CD4-positive, alpha-beta T cell treated with Interleukin-15 for 1 hour (primary cell): ENCODE measurements at regions not wholly inside any gene's neighbourhood (a gene's known extent, or its start where the extent isn't known, plus 50 kb on each side); places are given as distances from the start of the nearest gene placed in this dataset.
"Not testable (repeated sequence)": the region's sequence is repeated elsewhere in the genome, so short reads cannot be mapped to it uniquely, and the experiment has no call there.

Experiments
- DNase-seq: peaks from one replicate; pipeline ENCODE4 v3.0.0-alpha.2; 2020

DNA sequence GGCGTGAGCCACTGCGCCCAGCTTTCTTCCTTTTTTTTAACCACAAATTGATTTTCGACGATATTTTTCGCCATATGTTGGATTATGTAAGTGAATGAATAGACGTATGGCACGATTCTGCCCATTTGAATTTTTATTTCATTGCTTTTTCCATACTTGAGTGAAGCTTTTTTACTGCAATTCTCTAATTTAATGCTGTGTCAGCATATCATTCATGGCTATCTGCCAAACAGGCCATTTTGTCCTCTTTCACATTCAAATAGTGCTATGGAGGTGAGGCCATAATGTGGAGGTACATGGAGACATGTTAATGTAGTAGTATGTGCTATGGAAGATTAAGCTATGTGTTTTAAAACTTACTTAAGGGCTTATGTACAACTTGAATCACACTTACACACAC, 152.1 kb upstream of the TUSC1 start:
- DNase-seq: no peak

GRCh38 chr9:25827626-25828025, 149.4 kb upstream of the TUSC1 start:
- no peak for DNase-seq

DNA sequence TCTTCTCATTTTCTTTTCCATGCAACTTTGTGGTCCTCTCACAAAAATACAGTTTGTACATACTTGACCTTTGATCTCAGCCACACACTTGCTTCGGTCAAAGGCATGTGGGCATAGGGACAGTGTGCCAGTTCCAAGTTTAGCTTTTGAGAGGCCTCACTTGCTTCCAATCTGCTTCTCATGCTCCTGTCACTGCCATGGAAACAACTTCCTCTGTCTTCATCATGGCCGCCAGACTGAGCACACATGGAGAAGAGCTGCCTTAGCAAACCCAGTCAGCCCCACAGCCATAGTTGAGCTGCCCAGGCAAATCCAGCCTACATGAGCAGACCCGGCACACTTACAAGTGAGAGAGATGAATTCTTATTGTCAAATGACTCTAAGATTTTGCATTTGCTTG, 138.2 kb upstream of the TUSC1 start:
- DNase-seq: no peak

- no peak for DNase-seq
Observed at GRCh38 chr9:25814023-25814422, 135.8 kb upstream of the TUSC1 start.

DNA sequence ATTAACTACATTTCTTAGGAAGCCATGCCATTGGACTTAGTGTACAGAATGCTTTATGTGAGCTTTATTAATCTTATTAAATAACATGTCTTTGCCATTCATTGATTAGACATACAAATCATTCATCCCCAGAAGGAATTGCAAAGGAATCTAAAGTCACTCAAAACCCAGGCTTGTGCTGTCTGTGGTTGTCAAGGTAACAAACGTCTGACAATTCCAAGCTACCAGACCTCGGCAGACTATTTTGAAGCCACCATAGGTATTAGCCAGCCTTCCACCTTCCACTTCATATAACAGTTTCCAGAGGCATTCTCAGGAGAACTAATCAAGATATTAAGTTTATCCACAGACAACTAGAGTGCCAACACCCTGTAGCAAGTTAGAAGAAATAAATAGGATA, 135.2 kb upstream of the TUSC1 start:
- DNase-seq: no peak

DNA sequence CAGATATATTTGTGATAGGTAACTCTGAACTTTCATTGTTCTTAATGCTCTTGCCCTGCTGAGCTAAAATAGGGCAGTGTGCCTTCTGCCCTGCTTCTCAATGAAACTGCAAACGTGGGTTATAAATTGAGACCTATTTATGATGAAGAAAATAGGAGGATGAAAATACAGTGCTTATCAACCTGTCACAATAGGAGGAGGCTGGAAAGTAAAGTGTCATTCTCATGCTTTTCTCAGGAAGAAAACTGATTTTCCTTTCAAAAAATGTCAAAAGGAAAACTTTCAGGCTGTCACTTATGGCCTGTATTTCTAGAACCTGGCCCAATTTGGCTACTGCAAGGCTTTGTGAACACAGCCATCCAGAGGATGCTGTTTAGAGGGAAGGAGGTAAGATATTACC, 130.3 kb upstream of the TUSC1 start:
- no peak for DNase-seq

DNA sequence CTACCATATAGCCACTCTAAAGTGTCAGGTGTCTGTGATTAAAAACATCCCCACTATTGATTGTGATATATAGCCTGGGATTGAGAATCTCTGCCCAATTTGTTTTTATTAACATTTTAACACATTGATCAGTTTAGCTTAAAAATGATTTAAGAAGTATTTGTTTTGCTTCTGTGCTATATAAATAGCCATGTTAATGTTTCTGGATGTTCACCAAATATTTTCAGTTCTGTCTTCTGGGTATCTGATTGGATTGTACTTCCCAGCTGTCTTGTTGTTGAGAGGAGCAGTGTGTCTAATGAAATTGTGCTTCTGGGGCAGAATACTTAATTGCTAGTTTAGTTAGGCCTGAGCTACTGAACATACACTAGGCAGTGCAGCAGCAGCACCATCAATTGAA, 126.6 kb upstream of the TUSC1 start:
- no peak for DNase-seq

DNA sequence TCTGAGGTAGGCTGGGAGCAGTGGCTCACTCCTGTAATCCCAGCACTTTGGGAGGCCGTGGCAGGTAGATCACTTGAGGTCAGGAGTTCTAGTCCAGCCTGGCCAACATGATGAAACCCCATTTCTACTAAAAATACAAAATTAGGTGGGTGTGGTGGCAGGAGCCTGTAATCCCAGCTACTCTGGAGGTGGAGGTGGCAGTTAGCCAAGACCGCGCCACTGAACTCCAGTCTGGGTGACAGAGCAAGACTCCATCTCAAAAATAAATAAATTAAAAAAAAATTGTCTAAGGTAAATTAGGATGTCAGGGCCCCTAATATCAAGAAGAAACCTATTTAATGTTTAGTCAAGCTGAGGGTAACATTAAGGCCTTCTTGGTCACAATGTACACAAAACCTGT, 123.7 kb upstream of the TUSC1 start:
- DNase-seq: not testable (repeated sequence)

DNA sequence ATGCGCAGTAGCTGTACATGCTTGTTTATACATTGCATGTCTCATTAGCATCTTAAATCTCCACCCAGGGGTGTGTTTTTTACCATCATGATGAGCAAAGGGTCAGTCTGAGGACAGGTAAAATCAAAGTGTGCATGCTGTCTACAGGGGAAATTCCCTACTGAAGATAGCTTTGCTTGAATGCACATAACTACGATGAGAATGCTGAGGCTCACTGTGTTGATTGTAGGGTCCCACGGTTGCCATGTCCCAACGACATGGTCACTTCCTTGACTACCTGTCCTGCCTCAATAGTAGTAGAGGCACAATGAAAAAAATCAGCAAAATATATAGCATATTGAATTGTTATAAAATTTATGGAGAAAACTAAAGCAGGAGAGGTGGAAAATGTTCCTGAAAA, 95.6 kb upstream of the TUSC1 start:
- DNase-seq: no peak

- no peak for DNase-seq
Observed at GRCh38 chr9:25755951-25756350, 77.7 kb upstream of the TUSC1 start.

DNA sequence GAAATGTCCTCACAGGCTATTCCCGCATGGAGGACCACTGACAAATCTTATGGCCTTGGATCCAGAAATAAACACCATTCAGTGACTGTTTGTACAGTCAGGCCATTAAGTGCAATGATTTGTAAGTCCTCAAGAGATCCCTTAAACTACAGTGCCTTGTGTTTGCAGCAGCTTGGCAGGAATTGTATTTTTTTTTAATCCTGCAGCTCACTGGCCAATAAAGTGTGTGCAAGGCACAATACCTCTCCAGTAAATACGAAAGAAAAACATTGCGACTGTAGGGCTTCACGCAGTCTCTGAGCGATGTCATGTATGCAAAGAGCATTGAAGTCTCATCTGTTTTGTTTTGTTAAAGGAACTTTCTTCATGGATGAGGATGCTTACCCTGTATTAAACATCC, 74.2 kb upstream of the TUSC1 start:
- DNase-seq: no peak

DNA sequence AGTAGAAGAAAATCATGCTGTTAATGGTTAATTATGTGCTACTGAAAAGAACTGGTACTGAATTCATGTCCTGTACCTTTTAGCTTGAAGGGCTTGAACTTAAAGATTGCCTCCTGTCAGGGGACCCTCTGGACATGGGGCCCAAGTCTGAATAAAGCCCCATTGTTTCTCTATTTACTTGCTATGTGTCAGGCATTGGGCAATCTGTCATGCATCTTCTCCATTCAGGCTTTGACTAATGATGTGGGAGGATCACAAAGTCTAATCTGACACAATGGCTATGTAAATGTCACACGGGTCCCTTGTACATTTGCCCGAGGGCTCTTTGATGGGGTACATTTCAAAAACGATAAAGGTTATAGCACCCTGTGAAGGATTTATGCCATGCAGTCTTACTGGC, 64.0 kb upstream of the TUSC1 start:
- DNase-seq: no peak

DNA sequence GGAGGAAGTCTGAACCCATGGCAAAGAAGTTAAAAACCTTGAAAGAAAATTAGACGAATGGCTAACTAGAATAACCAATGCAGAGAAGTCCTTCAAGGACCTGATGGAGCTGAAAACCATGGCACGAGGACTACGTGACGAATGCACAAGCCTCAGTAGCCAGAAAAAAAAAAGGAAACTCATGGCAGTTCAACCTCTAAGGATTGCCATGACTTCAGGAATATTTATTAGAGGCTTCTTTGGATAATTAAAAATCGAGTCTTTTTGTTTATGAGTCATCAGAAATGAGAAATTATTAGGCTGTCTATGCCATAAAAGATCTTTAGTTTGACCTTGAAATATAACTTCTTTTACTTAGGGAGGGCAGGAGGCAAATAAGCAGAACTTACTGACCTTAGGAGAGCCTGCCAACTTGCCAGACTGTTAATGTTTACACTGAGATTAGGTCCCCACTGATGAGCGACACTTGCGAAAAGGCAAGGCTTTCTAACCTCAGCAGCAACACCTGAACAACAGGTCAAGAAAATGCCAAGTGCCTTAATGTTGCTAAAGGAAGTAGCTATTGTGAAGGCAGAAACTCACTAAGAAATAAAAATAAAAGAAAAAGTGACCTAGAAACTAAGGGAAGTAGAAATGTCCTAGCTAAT, 55.2 kb upstream of the TUSC1 start:
- DNase-seq: no peak

DNA sequence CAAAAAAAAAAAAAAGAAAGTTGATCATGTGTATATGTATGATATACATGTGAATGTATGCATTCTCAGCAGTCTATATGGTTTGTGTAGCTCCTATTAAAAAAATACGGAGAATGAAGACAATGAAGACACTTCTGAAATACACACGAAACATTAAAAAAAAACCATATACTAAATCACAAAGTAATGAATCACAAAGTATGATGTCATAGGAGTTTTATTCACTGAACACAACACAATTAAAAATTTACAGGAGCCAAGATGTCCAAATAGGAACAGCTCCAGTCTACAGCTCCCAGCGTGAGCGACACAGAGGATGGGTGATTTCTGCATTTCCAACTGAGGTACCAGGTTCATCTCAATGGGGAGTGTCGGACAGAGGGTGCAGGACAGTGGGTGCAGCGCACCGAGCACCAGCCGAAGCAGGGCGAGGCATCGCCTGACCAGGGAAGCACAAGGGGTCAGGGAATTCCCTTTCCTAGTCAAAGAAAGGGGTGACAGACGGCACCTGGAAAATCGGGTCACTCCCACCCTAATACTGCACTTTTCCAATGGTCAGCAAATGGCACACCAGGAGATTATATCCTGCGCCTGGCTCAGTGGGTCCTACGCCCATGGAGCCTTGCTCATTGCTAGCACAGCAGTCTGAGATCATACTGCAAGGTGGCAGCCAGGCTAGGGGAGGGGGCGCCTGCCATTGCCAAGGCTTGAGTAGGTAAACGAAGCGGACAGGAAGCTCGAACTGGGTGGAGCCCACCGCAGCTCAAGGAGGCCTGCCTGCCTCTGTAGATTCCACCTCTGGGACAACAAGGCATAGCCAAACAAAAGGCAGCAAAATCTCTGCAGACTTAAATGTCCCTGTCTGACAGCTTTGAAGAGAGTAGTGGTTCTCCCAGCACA, 53.9 kb upstream of the TUSC1 start:
- not testable (repeated sequence) for DNase-seq
